ENCODE measurements at regions not wholly inside any gene's neighbourhood (a gene's known extent, or its start where the extent isn't known, plus 50 kb on each side); places are given as distances from the start of the nearest gene placed in this dataset.

DNA sequence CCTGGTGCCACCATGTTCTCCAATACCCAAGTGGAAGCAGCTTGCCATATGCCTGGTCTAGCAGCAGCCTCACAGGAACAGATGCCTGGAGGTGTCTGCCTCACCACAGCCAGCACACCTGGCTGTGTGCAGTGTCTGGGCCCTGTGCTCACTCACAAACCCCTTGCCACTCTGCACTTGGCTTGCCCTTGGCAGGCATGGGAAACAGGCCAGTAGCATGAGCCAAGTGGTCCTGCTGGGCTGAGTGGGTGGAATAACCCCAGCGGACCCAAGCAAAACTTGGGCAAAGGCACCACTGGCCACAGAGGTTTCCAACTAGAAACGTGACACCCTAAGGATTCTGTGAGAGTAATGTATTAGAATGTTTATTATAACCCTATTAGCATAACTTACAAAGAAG lies 600.5 kb upstream of the GJE1 start:
- Histone ChIP-seq H2AFZ (ENCODE audit: low read depth, low read length) (no peak overlapping the region), H3K9me1 (ENCODE audit: control insufficient read depth, insufficient read depth, low read length) (no peaks in the 10 kb centered on the region), H3K27ac (ENCODE audit: extremely low read depth, low read depth, low read length) (no peak overlapping the region), H3K4me2 (ENCODE audit: insufficient read depth, low read length) (no peak overlapping the region), H3K27me3 (ENCODE audit: control insufficient read depth in 2 of 2, insufficient read depth in 2 of 2, low read length in 2 of 2) (no peaks in the 10 kb centered on the region), H3K4me1 (replicated peaks in 1 of 2; ENCODE audit: control insufficient read depth in 2 of 2, insufficient read depth in 2 of 2, low read length in 2 of 2) (no peaks in the 10 kb centered on the region), H3K4me3 (no peak overlapping the region), H3K9ac (ENCODE audit: insufficient read depth in 1 of 2, low read depth in 2 of 2, low read length in 2 of 2) (no peak overlapping the region), H3K36me3 (ENCODE audit: control insufficient read depth, insufficient read depth, low read length) (no peaks in the 10 kb centered on the region), H3K79me2 (ENCODE audit: control insufficient read depth, insufficient read depth, low read length) (no peaks in the 10 kb centered on the region), H4K20me1 (replicated peaks; ENCODE audit: control insufficient read depth, insufficient read depth, low read length) (no peaks in the 10 kb centered on the region), H3K9me3 (replicated peaks; ENCODE audit: control insufficient read depth, insufficient read depth, low read depth, low read length) (no peaks in the 10 kb centered on the region)
- BruUV-seq (replicated peaks) = no TSS peak
- POLR2A ChIA-PET = no interaction called here
- in situ Hi-C loops (cut with MboI) (no loop called here), intact Hi-C loops (cut with micrococcal nuclease) (no loop called here)
- 0% methylated on average over 2 of the region's 2 CpGs for WGBS (ENCODE audit: insufficient coverage, low coverage, missing lambda C conversion rate)
- FAIRE-seq (no peak), DNase-seq (ENCODE audit: extremely low read depth in 1 of 4, low spot score in 3 of 4) (no peak), ATAC-seq (no peak)
- no peak for TF ChIP-seq ZNF121 (CRISPR knock-in tag; conservative IDR thresholded peaks at IDR 0.05)
- TF ChIP-seq ZNF518B (CRISPR knock-in tag; IDR thresholded peaks at IDR 0.05) = no peak
- TF ChIP-seq SRSF9 (IDR thresholded peaks at IDR 0.05; ENCODE audit: borderline replicate concordance, low read depth, low read length) = no peak
- no peak for TF ChIP-seq FOXK1 (CRISPR knock-in tag; IDR thresholded peaks at IDR 0.05; ENCODE audit: borderline replicate concordance)
- TF ChIP-seq ILK (tag; IDR thresholded peaks at IDR 0.05; ENCODE audit: borderline replicate concordance, low read depth) = no peak
- TF ChIP-seq ZNF830 (CRISPR knock-in tag; IDR thresholded peaks at IDR 0.05) = no peak
- TF ChIP-seq RBM17 (IDR thresholded peaks at IDR 0.05; ENCODE audit: borderline replicate concordance, low read depth, low read length) = no peak
- no peak for TF ChIP-seq ZNF347 (CRISPR knock-in tag; IDR thresholded peaks at IDR 0.05; ENCODE audit: low read depth)
- TF ChIP-seq ZNF24 (IDR thresholded peaks at IDR 0.05) = no peak
- TF ChIP-seq KAT7 (CRISPR knock-in tag; IDR thresholded peaks at IDR 0.05; ENCODE audit: borderline replicate concordance) = no peak
- TF ChIP-seq, protein P1, sequence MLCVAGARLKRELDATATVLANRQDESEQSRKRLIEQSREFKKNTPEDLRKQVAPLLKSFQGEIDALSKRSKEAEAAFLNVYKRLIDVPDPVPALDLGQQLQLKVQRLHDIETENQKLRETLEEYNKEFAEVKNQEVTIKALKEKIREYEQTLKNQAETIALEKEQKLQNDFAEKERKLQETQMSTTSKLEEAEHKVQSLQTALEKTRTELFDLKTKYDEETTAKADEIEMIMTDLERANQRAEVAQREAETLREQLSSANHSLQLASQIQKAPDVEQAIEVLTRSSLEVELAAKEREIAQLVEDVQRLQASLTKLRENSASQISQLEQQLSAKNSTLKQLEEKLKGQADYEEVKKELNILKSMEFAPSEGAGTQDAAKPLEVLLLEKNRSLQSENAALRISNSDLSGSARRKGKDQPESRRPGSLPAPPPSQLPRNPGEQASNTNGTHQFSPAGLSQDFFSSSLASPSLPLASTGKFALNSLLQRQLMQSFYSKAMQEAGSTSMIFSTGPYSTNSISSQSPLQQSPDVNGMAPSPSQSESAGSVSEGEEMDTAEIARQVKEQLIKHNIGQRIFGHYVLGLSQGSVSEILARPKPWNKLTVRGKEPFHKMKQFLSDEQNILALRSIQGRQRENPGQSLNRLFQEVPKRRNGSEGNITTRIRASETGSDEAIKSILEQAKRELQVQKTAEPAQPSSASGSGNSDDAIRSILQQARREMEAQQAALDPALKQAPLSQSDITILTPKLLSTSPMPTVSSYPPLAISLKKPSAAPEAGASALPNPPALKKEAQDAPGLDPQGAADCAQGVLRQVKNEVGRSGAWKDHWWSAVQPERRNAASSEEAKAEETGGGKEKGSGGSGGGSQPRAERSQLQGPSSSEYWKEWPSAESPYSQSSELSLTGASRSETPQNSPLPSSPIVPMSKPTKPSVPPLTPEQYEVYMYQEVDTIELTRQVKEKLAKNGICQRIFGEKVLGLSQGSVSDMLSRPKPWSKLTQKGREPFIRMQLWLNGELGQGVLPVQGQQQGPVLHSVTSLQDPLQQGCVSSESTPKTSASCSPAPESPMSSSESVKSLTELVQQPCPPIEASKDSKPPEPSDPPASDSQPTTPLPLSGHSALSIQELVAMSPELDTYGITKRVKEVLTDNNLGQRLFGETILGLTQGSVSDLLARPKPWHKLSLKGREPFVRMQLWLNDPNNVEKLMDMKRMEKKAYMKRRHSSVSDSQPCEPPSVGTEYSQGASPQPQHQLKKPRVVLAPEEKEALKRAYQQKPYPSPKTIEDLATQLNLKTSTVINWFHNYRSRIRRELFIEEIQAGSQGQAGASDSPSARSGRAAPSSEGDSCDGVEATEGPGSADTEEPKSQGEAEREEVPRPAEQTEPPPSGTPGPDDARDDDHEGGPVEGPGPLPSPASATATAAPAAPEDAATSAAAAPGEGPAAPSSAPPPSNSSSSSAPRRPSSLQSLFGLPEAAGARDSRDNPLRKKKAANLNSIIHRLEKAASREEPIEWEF (CRISPR knock-in tag; IDR thresholded peaks at IDR 0.05) = no peak
- TF ChIP-seq ZHX1 (conservative IDR thresholded peaks at IDR 0.05; ENCODE audit: low read length) = no peak
- no peak for TF ChIP-seq RBM39 (optimal IDR thresholded peaks at IDR 0.05; ENCODE audit: low read depth, low read length)
- CTCF ChIA-PET (ENCODE audit: low intra/inter-chr PET ratio) = no interaction called here

Measured in K562 (cell line).